Esophagus (tissue), 2 donors: ENCODE measurements at regions not wholly inside any gene's neighbourhood (a gene's known extent, or its start where the extent isn't known, plus 50 kb on each side); places are given as distances from the start of the nearest gene placed in this dataset.
"Not testable (repeated sequence)": the region's sequence is repeated elsewhere in the genome, so short reads cannot be mapped to it uniquely, and the experiment has no call there.

Source experiments
- H3K27ac ChIP-seq, 2 donors: one replicate each; pipeline ENCODE4 v1.5.1; 2013; ENCODE audit warnings: low read depth in 2 of 2, mild to moderate bottlenecking in 2 of 2, inconsistent platforms in 1 of 2, low read length in 1 of 2, moderate library complexity in 1 of 2
- H3K27me3 ChIP-seq, 2 donors: one replicate each; pipeline ENCODE4 v1.6.1; 2013; ENCODE audit warnings: low read length in 2 of 2, control low read depth in 1 of 2, mild to moderate bottlenecking in 1 of 2; ENCODE audit not compliant: insufficient read depth in 2 of 2, control insufficient read depth in 1 of 2
- H3K36me3 ChIP-seq, 2 donors: one replicate each; pipeline ENCODE4 v1.6.1; 2013; ENCODE audit warnings: low read length in 1 of 2; ENCODE audit not compliant: control insufficient read depth in 2 of 2, insufficient read depth in 2 of 2
- H3K4me1 ChIP-seq, 2 donors: one replicate each; pipeline ENCODE4 v1.6.1; 2013; ENCODE audit warnings: low read length in 1 of 2; ENCODE audit not compliant: control insufficient read depth in 2 of 2, insufficient read depth in 2 of 2
- H3K4me3 ChIP-seq, 2 donors: one replicate each; pipeline ENCODE4 v1.5.1; 2013; ENCODE audit warnings: low read length in 2 of 2, mild to moderate bottlenecking in 2 of 2, low read depth in 1 of 2, moderate library complexity in 1 of 2
- H3K9me3 ChIP-seq, 2 donors: one replicate each; pipeline ENCODE4 v1.6.1; 2013; ENCODE audit warnings: mild to moderate bottlenecking in 2 of 2, low read depth in 1 of 2, low read length in 1 of 2, moderate library complexity in 1 of 2; ENCODE audit not compliant: control insufficient read depth in 2 of 2, insufficient read depth in 1 of 2
- WGBS, 2 donors: extraction: QIAGEN DNeasy Blood & Tissue Kit; methylation state at CpG; one replicate each; pipeline ENCODE4 v1.1.7; 2013; 5-methylcytosine and 5-hydroxymethylcytosine counted together
- donor health status: healthy with polysubstance abuse.
- donor health status: Bipolar disorder and iron deficiency.

GRCh38 chr6:4203642-4204417 lies 68.5 kb upstream of the ECI2 start:
- H3K4me1 ChIP-seq, H3K27me3 ChIP-seq, H3K4me3 ChIP-seq, H3K9me3 ChIP-seq, H3K36me3 ChIP-seq, H3K27ac ChIP-seq: not testable (repeated sequence)
- WGBS, 2 donors, result 89 to 92% methylated on average over 20 to 21 of the region's 21 CpGs

- Histone ChIP-seq H3K9me3 (no peaks in the 10 kb centered on the region), H3K4me3 (no peak overlapping the region), H3K27me3 (no peaks in the 10 kb centered on the region), H3K36me3 (no peaks in the 10 kb centered on the region), H3K4me1 (no peaks in the 10 kb centered on the region), H3K27ac (no peak overlapping the region)
- WGBS, 2 donors, result 66 to 82% methylated on average over 3 of the region's 3 CpGs
Observed at GRCh38 chr6:4192627-4193026, 57.3 kb upstream of the ECI2 start.

GRCh38 chr6:4192173-4192572 lies 56.8 kb upstream of the ECI2 start:
- WGBS, 2 donors, result 78 to 81% methylated on average over 1 of the region's 1 CpG
- Histone ChIP-seq H3K4me3 (no peak overlapping the region), H3K9me3 (no peaks in the 10 kb centered on the region), H3K4me1 (no peaks in the 10 kb centered on the region), H3K27me3 (no peaks in the 10 kb centered on the region), H3K27ac (no peak overlapping the region), H3K36me3 (no peaks in the 10 kb centered on the region)

- no peaks in the 10 kb centered on the region for H3K27me3 ChIP-seq
- no peaks in the 10 kb centered on the region for H3K36me3 ChIP-seq
- no peak overlapping the region for H3K4me3 ChIP-seq
- no peaks in the 10 kb centered on the region for H3K4me1 ChIP-seq
- H3K9me3 ChIP-seq, result no peaks in the 10 kb centered on the region
- no peak overlapping the region for H3K27ac ChIP-seq
- 97% methylated on average over 25 to 27 of the region's 27 CpGs for WGBS, 2 donors
Observed at GRCh38 chr6:4191271-4191721, 55.9 kb upstream of the ECI2 start.

GRCh38 chr6:4189249-4189648 lies 53.9 kb upstream of the ECI2 start:
- no peaks in the 10 kb centered on the region for H3K4me1 ChIP-seq
- H3K36me3 ChIP-seq, result no peaks in the 10 kb centered on the region
- H3K9me3 ChIP-seq, result no peaks in the 10 kb centered on the region
- H3K27me3 ChIP-seq, result no peaks in the 10 kb centered on the region
- 82 to 87% methylated on average over 10 of the region's 10 CpGs for WGBS, 2 donors
- no peak overlapping the region for H3K27ac ChIP-seq
- H3K4me3 ChIP-seq, result no peak overlapping the region

GRCh38 chr6:4188801-4189200 lies 53.4 kb upstream of the ECI2 start:
- no peaks in the 10 kb centered on the region for H3K27me3 ChIP-seq
- no peak overlapping the region for H3K27ac ChIP-seq
- H3K4me3 ChIP-seq, result no peak overlapping the region
- H3K9me3 ChIP-seq, result no peaks in the 10 kb centered on the region
- no peaks in the 10 kb centered on the region for H3K36me3 ChIP-seq
- 94% methylated on average over 25 of the region's 25 CpGs for WGBS, 2 donors
- no peaks in the 10 kb centered on the region for H3K4me1 ChIP-seq

GRCh38 chr6:4187480-4187879 lies 52.1 kb upstream of the ECI2 start:
- no peaks in the 10 kb centered on the region for H3K4me1 ChIP-seq
- 73 to 74% methylated on average over 2 of the region's 2 CpGs for WGBS, 2 donors
- H3K27ac ChIP-seq, result no peak overlapping the region
- H3K9me3 ChIP-seq, result no peaks in the 10 kb centered on the region
- no peak overlapping the region for H3K4me3 ChIP-seq
- no peaks in the 10 kb centered on the region for H3K36me3 ChIP-seq
- H3K27me3 ChIP-seq, result no peaks in the 10 kb centered on the region

- Histone ChIP-seq H3K9me3 (no peaks in the 10 kb centered on the region), H3K27me3 (no peaks in the 10 kb centered on the region), H3K4me1 (no peaks in the 10 kb centered on the region), H3K4me3 (no peak overlapping the region), H3K36me3 (no peaks in the 10 kb centered on the region), H3K27ac (no peak overlapping the region)
- WGBS, 2 donors, result 94 to 95% methylated on average over 4 of the region's 4 CpGs
Observed at GRCh38 chr6:4186385-4186784, 51.0 kb upstream of the ECI2 start.

- no peaks in the 10 kb centered on the region for H3K36me3 ChIP-seq
- H3K27me3 ChIP-seq, result no peaks in the 10 kb centered on the region
- H3K4me1 ChIP-seq, result no peaks in the 10 kb centered on the region
- H3K27ac ChIP-seq, result no peak overlapping the region
- no peaks in the 10 kb centered on the region for H3K9me3 ChIP-seq
- H3K4me3 ChIP-seq, result no peak overlapping the region
- 87 to 88% methylated on average over 2 of the region's 2 CpGs for WGBS, 2 donors
Observed at GRCh38 chr6:4185846-4186245, 50.5 kb upstream of the ECI2 start.

- Histone ChIP-seq H3K9me3 (no peaks in the 10 kb centered on the region), H3K36me3 (no peaks in the 10 kb centered on the region), H3K4me3 (no peak overlapping the region), H3K27me3 (no peaks in the 10 kb centered on the region), H3K27ac (no peak overlapping the region), H3K4me1 (no peaks in the 10 kb centered on the region)
- 85 to 89% methylated on average over 5 of the region's 5 CpGs for WGBS, 2 donors
Observed at GRCh38 chr6:4185419-4185818, 50.0 kb upstream of the ECI2 start.
